HPDE6-E6E7 (cell line): ENCODE measurements at regions not wholly inside any gene's neighbourhood (a gene's known extent, or its start where the extent isn't known, plus 50 kb on each side); places are given as distances from the start of the nearest gene placed in this dataset.

ENCODE experiments used
- DNase-seq: peaks from one replicate; pipeline ENCODE4 v3.0.0; 2011; ENCODE audit warnings: missing footprints; ENCODE audit errors: extremely low spot score

DNA sequence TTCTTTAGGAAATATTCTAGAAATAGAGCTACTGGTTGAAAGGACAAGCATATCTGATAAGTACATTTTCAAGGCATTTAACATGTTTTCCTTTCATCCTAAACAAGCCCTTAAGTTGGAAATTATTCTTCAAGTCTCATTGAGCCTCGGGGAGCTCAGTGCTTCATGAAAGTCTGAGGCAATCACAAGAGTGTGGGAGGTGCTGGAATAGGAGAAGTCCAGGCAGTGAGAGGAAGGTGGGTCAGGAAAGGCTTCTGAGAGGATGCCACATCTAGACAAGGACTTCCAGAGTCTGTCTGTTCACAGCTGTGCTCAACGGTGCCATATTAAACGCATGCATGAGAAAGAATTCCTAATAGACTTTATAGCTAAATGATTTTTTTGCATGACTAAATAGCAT is 69.8 kb downstream of the CD83 start:
- no peak for DNase-seq

DNA sequence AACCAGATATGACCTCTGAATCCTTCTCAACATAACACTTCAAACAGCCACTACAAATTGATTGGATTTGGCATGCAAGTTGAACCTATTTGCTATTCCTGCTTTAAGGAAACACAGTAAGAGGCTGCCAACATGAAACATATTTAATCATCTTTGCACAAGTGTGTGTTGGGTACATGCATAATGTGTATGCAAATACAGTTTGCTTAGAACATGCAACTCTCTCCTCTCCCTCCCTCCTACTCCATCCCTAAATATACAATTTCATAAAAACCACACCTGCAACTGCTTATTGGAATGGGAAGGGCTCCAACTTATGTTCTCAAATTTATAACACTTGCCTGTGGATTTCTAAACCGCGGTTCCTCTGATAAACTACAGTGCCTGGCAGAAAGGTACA is 71.5 kb downstream of the CD83 start:
- DNase-seq: no peak

DNA sequence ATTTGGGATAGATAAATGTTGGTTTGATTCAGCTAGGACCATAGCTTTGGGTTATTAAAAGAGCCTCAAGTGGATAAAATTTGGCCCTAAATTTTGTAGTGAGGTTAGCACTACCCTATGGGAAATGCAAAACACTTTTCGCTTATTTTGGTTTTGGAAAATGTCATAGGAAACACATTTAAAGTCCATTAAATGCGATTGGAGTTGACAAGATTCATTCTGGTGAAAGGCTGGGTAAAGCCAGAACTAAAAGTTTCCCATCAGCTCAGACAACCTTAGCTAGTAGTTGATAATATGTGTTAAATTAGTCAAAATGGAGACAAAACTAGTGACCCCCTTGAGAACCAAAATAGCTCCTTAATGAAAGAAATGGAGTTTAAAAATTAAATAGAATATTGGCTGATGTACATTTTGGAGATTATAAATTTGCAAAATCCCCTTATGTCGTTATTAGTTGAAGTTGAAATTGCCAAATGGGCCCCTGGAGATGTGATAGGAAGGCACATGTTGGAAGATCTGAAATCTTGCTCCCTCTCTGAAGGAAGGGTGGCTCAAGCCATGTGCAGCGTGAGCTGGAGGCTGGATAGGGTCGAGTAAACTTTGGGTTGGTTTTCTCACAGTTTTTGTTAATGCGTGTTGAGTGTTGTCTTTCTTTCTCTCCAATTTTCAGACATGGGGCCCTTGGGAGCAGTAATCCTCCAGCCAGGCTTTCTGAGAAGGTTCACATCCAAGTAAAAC is 72.8 kb downstream of the CD83 start:
- no peak for DNase-seq

DNA sequence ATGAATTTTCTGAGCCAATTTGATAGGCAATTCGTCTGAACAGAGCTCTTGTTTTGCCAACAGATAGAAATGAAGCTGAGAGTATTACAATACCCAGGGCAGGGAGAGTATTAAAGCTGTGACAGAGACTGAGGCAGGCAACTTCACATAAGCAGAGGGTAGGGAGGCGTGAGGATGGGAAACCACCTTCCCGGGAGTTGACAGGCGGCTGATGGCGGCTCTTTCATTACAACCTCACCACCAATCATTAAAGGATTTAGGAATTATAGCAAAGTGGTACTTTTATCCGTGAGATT is 73.3 kb downstream of the CD83 start:
- no peak for DNase-seq

DNA sequence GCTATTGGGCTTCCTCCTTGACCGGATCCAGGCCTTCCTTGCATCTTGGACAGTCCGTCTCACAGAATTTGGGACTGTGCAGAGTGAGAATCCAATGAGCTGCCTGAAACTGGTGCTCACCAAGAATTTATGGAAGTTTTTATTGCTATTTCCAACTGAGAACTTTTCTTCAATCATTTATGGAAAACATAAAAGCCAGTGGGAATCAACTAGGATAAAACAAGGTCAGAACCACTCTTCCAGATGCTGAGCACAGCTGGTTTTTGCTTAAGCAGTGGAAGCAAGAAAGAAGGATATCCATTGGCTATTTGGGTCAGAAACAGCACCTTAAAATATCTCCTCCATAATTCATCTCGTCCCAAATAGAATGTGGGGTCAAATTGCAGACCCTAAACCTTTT is 74.2 kb downstream of the CD83 start:
- no peak for DNase-seq

DNA sequence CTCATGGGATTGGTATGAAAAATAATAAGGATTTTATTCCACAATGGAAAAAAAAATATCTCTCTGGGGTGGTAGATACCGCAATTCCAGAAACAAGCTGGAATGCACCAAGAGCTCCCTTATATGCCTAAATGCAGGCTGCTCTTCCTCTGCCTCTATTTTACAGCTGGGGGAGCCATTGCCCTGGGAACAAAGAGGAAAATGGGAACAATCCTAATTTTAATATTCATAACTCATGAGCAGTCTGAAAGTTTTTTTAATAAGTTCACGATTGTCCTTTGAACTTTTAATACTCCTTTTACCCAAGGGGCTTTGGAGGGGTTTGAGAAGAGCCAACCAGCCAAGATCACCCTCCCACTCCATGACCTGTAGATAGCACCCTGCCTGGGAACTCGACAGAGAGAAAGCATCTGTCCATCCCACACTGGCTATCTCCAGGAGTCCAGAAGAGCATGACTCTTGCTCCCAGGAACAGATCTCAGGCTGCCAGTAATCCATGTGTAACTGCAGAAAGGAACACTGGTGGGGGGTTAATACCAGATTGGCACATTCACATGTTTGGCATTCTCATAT is 74.7 kb downstream of the CD83 start:
- no peak for DNase-seq

DNA sequence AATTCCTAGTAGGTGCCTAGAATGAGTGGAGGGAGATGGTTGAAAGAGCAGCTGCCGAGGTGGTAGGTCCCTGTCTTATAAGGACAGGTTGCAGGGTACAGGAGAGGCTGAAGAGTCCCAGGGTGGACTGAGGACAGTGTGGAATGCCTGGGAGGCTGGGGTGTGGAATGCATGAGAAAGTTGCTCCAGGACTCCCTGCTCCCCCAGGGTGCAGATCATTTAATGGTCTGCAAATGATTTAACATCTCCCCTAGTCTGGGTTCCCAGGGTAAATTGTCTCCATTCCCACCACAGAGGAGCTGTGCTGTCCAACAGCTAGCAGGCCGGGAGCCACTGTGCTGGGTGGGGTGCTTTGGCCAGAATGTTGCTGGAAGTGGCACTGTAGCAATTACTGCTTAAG is 76.0 kb downstream of the CD83 start:
- DNase-seq: no peak

DNA sequence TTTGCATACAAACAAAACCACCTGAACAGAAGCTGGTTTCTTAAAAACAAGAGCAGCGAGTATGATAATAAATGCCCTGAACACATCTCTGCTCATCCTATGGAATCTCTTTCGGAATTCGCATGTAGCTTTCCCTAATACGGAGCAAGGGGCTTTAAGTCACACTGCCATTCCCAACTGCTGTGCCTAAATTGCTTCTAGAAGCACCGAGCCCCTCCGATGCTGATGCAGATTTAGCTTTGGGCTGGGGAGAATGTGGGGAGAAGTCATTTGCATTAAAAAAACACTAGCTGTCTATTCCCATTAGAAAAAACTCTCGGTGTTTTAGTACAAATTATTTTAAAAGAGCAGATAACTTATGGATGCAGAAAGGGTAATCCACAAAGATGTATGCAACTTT is 76.9 kb downstream of the CD83 start:
- DNase-seq: no peak

DNA sequence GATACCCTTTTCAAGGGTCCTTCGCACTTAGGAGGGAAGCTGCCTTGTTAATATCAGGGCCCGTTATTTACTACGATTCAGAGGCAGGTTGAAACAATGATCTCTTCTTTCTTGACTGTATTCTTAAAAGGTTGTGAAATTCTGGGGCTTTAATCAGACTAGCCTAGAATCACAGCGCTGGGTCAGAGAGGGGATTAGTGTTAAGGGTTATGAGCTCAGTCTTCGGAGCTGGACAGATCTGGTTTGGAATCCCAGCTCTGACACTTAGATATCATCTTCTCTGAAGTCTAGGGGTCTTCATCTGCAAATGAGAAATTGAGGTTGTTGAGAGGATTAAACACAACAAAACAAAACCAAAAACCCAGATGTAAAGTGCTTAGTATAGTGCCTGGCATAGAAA is 77.4 kb downstream of the CD83 start:
- no peak for DNase-seq

DNA sequence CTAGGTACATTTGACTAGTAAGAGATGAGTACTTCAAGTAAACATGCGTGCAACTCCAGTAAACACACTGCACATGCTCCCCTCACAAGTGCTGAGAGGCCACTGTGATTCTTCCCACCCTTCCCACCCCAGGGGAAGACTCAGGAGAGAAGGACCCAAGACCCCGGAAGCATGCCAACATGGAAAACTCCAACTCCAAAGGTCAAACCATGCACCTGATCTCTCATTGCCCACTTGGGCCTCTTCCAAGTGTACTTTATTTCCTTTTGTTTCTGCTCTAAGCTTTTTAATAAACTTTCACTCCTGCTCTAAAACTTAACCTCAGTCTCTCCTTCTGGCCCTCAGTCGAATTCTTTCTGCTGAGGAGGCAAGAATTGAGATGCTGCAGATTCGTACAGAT is 78.5 kb downstream of the CD83 start:
- no peak for DNase-seq

DNA sequence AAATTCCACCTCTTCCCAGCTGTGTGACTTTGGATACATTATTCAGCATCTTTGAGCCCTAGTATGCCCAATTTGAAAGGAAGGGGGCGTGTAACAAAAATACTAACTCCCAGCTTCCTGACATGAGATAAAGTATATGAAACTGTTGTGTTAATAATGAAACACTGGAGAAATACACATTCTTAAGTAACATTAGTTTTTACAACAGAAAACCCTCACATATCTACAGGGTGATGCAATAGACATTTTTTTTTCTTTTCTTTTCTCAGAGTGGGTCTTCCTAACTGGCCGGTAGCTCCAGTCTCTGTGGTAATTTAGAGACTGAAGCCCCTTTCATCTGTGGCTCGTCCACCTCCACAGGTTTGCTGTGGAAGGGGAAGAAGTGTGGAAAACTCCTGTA is 79.5 kb downstream of the CD83 start:
- DNase-seq: no peak

DNA sequence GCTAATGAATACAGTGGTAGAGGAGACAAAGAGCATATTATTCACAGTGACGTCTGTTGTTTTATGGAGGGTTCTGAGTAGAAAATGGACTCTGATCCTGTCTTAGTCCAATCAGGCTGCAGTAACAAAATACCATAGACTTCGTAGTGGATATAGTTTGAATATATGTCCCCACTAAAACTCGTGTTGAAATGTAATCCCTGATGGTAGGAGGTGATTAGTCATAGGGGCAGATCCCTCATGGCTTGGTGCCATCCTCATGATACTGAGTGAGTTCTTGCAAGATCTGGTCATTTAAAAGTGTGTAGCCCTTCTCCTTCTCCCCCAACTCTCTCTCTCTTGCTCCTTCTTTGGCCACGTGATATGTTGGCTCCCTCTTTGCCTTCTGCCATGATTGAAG is 82.5 kb downstream of the CD83 start:
- no peak for DNase-seq

DNA sequence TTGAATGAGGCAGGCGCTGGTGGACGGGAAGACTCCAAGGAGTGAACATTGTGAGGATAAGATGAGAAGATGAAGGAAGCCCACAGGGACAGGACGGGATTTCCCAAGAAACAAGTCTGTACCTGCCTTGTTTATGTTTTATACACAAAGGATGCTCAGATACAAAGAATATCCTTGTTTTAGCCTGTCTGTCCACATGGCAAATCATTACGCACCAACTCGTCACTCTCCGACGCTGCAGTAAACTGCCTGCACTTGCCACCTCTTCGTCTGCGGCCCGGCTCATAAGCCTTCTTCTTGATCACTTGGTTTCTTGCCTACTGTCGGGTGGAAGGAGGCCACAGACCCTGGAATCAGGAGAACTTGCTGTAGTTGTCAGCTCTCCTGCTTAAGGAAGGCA is 85.4 kb downstream of the CD83 start:
- DNase-seq: no peak

DNA sequence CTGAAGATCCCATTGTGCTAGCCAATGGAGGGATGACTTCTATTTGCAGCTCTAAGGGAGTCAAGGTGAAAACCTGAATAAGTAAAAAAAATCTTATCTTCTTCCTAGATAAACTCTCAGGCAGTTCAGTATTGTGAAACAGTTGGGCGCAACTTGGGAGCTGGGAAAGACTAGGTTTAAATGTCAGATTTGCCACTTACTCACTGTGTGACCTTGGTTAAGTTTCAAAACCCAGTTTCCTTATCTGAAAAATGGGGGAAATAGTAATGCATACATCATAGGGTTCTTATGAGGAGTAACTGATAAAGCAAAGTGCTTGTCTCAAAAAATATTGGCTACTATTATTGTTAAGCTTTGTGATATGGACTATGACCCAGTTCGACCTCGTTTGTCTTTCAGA is 88.8 kb downstream of the CD83 start:
- no peak for DNase-seq

DNA sequence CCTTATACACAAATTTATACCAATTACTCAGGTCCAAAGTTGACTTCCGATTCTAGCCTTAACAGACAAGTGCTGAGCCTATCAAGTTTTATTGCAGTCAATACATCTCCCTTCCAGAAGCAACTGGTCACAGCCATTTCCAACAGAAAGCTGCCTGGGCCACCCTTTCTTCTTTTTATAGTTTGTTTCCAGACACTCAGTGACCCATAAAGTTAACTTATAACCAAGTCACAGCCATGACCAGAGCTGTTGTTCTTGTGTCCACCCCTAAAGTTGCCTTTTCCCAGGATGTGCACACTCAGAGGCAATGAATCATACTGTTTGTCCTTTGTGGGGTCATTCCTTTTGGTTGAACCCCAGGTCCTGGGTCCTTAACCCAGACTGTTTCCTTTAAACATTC is 89.9 kb downstream of the CD83 start:
- no peak for DNase-seq

DNA sequence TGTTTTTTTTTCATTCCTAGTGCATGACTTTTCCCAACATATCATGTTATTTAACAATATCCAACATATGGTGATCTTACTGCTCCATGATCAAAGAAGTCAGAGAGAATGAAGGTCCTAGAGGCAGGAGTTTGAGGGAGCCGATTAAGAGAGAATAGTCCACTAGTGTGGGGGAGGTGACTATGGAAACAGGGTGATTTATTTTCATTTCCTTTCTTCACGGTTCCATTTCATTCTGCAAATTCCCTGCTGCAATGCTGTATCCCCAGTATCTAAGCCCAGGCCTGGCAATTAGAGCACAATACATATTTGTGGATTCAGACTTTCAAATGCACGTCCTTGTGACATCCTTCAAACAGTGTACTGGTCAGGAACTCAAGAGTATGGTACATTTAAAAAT is 91.4 kb downstream of the CD83 start:
- no peak for DNase-seq

DNA sequence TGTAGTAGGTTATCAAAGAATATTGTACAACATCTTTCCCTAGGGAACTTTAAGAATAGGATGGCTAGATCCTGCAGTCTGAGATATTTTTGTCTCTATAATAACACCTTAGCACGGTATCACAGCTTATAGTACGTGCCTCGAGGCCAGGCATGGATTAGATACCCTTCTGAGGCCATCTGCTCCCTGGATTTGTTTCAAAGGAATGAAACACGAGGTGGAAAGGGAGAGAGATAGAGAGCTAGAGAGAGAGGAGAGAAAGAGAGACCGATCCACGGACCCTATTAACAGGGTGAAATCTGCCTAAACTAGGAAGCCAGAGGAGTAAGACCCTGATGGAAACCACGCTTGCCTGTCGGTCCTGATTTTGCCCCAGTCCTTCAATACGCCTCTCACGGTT is 92.5 kb downstream of the CD83 start:
- DNase-seq: no peak

DNA sequence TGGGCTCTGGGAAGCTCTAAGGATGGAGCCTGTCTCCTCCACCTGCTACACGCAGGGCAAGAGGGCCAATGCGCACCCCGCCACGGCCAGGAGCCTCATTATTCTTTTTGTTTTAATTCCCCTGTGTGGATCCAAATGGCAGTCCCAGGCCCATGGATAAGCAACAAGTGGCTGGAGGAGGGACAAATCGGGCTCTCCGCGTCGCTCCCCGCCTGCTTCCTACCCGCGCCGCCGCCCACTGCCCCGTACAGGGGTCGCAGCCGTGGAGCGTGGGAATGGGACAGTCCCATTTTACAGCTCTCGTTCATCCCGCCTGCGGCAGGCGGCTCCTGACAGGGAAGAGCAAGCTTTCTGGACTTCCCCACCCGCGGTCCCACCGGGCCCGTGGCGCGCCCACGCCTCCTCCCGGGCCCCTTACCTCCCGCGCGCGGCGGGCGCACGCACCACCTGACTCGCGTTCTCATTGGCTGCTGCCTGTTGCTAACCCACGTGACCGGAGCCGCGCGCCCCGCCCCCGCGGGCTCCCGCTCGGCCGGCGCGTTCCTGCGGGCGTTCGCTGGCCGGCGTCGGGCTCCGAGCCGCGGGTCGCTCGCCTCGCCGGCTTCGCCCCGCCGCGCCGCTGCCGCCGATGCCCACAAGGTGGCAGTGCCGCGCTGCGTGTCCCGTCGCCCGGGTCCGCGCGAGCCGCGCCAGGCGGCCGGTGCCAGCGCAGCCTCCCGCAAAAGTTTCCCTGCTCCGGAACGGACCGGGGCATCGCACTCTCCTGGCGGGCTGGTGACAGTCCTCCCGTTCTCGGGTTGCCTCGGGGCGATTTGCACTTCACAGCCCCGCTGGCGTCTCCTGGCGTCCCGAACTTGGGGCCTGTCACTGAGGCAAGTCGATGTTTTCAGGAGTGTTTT is 93.3 kb downstream of the CD83 start:
- DNase-seq: peak; percentile 92

DNA sequence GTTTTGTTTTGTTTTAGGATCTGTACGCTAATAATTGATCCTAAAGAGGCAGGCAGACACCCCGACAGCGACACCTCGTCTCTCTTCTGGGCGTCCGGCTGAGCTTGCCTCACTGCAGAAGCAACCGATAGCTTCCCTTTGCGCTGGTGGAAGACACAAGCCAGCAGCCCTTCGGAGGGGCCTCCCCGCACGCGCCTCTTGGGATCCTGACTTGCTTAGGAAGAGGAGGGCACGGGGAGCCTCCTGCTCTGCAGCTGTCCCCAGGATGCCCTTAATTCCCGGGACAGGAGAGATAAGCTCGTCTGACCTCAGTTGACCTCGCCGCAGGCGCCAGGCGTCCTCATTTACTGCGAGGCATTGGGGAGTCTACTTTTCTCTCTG is 94.0 kb downstream of the CD83 start:
- DNase-seq: no peak

DNA sequence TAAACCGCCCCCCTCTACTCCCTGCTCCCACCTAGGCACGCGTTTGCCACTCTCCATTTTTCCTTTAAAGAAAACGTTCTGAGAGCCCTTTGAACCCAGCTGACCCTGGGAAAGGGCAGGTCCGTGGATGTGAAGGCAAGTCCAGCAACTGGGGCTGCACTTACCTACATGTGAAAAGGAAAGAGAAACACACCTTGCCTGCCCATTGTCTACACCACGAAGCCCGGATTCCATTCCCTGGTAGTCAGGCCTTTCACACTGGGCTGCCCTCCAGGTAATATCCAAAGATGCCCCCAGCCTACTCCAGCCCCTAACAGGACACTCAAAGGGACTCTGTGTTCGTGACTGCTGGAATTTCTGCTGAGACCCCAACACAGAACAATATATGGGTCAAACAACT is 94.4 kb downstream of the CD83 start:
- DNase-seq: peak; percentile 66

DNA sequence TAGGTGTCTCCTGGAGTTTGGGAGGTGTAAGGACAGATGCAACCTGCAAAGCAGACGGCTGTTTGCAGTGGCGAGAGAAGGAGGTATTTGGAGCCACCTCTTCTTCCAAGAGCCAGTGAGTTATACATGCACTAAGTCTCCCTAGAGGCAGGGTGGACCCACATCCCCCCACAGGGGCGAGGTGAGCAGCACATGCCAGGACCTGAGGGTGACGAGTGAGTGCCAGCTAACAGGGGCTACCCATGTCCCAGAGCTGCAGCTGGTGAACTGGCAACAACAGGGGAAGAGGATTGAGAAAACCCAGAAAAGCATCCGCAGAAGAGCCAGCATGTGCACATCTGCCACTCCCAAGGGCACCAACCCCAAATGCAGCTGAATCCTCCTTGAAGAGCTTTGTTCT is 95.1 kb downstream of the CD83 start:
- no peak for DNase-seq

DNA sequence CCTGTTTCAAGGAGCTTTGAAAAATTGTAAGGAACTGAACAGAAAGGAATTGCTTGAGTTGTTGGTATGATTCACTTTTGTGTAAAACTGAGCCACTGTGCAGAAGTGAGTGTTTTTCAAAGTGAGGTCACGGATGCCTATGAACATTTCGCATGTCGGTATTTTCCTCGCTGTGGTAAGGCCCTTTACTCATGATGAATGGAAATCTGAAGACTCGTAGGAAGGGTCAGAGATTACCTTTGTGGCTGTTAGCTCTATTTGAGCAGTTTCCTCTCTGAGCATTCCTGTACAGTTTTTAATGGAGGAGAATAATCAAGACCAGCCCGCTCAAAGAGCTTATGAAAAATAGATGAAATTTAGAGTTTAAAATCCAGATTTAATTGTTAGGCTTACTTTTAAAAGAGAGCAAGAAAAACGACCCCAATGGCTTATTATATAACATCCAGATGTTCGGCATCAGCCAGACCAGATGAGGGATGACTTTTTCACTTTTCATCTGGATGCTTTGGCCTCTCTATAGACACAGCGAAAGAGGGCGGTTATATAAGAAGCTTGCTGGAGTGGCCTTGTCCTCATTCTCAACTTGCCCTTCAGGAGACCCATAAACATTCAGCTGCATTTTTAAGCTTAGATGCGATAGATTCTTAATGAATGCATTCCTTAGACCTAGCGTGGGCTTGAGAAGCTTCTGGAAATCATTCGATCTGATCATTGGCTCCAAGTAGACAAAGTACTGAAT is 99.5 kb downstream of the CD83 start:
- DNase-seq: no peak
